GM12865 (cell line): ENCODE measurements at regions not wholly inside any gene's neighbourhood (a gene's known extent, or its start where the extent isn't known, plus 50 kb on each side); places are given as distances from the start of the nearest gene placed in this dataset.

Experiments
- DNase-seq: peaks from one replicate; pipeline ENCODE4 v3.0.0; 2010; ENCODE audit warnings: low read depth
- H3K4me3 ChIP-seq: 2 replicates; pipeline ENCODE4 v1.5.1; 2011; ENCODE audit warnings: mild to moderate bottlenecking, low read depth, low read length, control low read depth
- TF ChIP-seq, protein P1 (sequence below): IDR thresholded peaks from 2 replicates; pipeline ENCODE4 v1.5.1; 2011; ENCODE audit warnings: low read length, control low read depth, low read depth, inconsistent platforms; ENCODE audit not compliant: insufficient read depth; ENCODE audit errors: missing control alignments

DNA sequence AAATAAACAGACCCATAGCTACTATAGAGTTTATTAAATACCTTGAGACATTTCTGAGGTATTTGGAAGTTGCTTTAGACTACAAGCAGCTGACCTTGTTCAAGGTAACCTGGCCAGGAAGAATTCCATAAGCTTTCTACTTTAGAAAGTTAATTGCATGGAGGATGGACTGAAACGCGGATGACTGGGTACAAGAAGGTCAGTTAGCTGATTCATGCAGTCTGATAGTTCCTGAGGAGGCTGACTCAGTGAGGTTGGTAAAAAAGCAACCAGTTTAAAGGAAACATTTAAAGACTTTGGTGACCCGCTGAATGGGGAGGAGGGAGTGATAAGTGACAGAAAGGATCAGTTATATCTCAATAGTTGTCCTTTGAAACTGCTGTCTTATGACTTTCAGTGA lies 670.1 kb upstream of the CDH9 start:
- no peak overlapping the region for H3K4me3 ChIP-seq
- TF ChIP-seq, protein P1, sequence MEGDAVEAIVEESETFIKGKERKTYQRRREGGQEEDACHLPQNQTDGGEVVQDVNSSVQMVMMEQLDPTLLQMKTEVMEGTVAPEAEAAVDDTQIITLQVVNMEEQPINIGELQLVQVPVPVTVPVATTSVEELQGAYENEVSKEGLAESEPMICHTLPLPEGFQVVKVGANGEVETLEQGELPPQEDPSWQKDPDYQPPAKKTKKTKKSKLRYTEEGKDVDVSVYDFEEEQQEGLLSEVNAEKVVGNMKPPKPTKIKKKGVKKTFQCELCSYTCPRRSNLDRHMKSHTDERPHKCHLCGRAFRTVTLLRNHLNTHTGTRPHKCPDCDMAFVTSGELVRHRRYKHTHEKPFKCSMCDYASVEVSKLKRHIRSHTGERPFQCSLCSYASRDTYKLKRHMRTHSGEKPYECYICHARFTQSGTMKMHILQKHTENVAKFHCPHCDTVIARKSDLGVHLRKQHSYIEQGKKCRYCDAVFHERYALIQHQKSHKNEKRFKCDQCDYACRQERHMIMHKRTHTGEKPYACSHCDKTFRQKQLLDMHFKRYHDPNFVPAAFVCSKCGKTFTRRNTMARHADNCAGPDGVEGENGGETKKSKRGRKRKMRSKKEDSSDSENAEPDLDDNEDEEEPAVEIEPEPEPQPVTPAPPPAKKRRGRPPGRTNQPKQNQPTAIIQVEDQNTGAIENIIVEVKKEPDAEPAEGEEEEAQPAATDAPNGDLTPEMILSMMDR: no peak
- no peak for DNase-seq

DNA sequence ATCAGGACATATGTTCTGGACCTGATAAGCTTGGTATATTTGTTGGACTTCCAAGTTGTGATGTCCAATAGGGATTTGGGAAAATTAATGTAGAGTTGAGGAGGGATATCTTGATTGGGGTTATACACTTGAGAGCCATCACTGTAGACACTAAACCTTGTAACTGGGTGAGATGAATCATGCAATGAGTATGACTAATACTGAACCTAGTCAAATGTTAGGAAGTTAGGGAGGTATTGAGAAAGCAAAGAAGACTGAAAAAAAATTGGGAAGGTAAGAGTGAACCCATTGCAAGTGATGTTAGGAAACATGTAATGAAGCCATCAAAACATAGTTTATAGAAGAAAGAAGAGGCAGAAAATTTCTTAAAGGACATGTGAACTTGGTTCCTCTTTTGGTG lies 668.4 kb upstream of the CDH9 start:
- no peak for DNase-seq
- H3K4me3 ChIP-seq: no peak overlapping the region
- TF ChIP-seq, protein P1: no peak

DNA sequence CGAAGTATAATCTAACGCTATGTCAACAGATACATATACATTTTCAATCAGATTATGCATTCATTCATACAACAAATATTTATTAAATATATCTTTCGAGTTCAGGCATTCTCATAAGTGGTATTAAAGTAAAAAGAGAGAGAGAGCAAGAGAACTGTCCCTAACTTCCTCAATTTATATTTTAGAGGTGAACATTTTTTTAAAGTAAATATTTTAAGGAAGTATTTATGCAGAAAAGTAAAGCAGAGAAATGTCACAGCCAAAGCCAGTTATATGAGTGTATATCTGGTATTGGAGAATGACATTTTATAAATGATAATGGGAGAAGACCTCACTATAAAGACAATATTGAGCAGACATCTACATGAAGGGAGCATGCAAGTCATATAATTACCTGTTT lies 667.3 kb upstream of the CDH9 start:
- H3K4me3 ChIP-seq: no peak overlapping the region
- TF ChIP-seq, protein P1: no peak
- DNase-seq: no peak

DNA sequence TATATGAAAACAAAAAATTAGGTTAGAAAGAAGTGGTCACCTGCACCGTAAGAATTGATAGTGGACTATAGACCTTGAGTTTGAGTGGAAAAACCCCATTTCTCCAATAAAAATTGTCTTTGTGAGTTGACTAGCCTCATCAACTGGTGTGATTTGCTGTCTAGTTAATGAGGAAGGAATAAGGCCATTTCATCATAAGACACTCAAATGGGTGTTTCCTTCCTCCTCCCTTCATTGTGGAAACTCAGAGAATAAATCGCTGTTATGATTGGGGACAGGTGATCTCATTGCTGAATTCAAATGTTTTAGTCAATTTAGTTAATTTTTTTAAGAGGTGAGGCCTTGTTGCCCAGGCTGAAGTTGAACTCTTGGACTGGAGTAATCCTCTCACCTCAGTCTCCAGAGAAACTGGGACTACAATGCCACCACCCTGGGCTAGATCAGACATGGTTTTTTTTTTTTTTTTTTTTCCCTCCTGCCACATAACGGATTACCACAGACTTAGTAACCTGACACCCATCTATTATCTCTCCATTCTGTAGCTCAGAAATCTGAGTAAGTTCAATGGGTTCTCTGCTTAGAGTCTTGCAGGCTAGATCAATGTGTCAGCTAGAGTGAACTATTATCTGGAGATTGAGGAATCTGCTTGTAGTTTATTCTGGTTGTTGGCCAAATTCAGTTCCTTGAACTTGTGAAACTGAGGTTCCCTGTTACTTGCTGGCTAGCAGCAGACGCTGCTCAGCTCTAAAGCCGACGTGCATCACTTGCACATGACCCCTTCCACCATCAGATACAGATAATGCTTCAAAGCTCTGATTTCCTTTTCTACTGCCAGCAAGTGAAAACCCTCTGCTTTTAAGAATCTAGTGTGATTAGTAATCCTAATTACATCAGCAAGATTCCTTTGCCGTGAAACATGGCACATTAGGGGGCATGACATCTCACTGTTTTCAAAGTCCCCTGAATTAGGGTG lies 663.8 kb upstream of the CDH9 start:
- TF ChIP-seq, protein P1: no peak
- DNase-seq: no peak
- H3K4me3 ChIP-seq: no peak overlapping the region

DNA sequence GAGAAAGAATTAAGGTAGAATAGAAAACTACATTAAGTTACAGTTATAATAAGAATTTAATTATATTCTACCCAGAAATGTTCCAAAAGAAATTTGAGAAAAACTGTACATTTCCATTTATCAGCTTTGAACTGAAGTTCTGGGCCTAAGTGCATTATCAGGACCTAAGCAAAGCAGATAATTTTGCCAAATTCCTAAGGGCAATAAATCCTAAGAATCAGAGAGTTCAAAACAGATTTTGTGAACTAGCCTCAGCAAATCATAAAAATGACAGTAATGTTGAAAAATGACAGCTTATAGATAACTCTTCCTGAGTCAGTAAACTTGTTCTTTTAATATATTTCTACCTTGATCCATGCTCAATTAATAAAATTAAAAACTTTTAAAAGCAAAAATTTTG lies 662.1 kb upstream of the CDH9 start:
- no peak for DNase-seq
- no peak overlapping the region for H3K4me3 ChIP-seq
- TF ChIP-seq, protein P1: no peak

DNA sequence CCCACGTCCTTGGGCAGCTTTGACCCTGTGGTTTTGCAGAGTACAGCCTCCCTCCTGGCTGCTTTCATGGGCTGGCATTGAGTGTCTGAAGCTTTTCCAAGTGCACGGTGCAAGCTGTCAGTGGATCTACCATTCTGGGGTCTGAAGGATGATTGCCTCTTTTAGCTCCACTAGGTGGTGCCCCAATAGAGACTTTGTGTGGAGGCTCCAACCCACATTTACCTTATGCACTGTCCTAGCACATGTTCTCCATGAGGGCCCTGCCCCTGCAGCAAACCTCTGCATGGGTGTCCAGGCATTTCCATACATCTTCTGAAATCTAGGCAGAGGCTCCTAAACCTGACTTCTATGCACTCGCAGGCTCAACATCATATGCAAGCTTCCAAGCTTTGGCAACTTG lies 644.2 kb upstream of the CDH9 start:
- H3K4me3 ChIP-seq: no peak overlapping the region
- TF ChIP-seq, protein P1: no peak
- DNase-seq: no peak
